ENCODE measurements at regions not wholly inside any gene's neighbourhood (a gene's known extent, or its start where the extent isn't known, plus 50 kb on each side); places are given as distances from the start of the nearest gene placed in this dataset.

- TF ChIP-seq CTCF (conservative IDR thresholded peaks at IDR 0.05; ENCODE audit: low read depth, low read length): no peak
- no peak for TF ChIP-seq BHLHE40 (IDR thresholded peaks at IDR 0.05; ENCODE audit: low read depth, low read length)
- TF ChIP-seq USF2 (IDR thresholded peaks at IDR 0.05; ENCODE audit: low read depth, low read length): no peak
- TF ChIP-seq MXI1 (IDR thresholded peaks at IDR 0.05; ENCODE audit: borderline replicate concordance, low read depth, low read length): no peak
- TF ChIP-seq POLR2A (IDR thresholded peaks at IDR 0.05; ENCODE audit: low read depth, low read length): no peak
These were observed 178.8 kb upstream of the C9orf72 start for GRCh38 chr9:27752069-27752468.
